IMR-90 (cell line): ENCODE measurements at regions not wholly inside any gene's neighbourhood (a gene's known extent, or its start where the extent isn't known, plus 50 kb on each side); places are given as distances from the start of the nearest gene placed in this dataset.

Source experiments
- ATAC-seq: fragments of 200-7000 bp; cut with Tn5 transposase; 2 replicates; pipeline ENCODE4 v1.9.1; 2020; ENCODE audit warnings: low read depth, mild to moderate bottlenecking, moderate library complexity
- BruUV-seq: library from RNA; stranded (reverse); fragments of 400-500 nt; replicated peaks from 2 replicates; lab custom pipeline; 2021; lab: Mats Ljungman, UMichigan
- CTCF ChIA-PET: fragments of 300-600 bp; formaldehyde crosslinking; extraction: SDS; loops from one replicate; lab custom pipeline; 2021; ENCODE audit warnings: antibody characterized with exemption; lab: Yijun Ruan, JAX
- POLR2A ChIA-PET: fragments of 300-600 bp; sonication (Branson Sonifier 250); formaldehyde crosslinking; loops from one replicate; lab custom pipeline; 2022; ENCODE audit warnings: antibody characterized with exemption; ENCODE audit not compliant: unreplicated experiment; lab: Charles Lee
- DNase-seq: peaks from one replicate; pipeline ENCODE4 v3.0.0; 2013
- H2AFZ ChIP-seq: replicated peaks from 2 replicates; pipeline ENCODE3; 2013; ENCODE audit warnings: low read length, mild to moderate bottlenecking; ENCODE audit not compliant: poor library complexity
- H2AK5ac ChIP-seq: 2 replicates; pipeline ENCODE4 v1.6.1; 2013; ENCODE audit warnings: low read depth, low read length, inconsistent platforms
- H2AK9ac ChIP-seq: replicated peaks from 2 replicates; pipeline ENCODE3; 2013; ENCODE audit warnings: mild to moderate bottlenecking, low read depth, low read length, moderate library complexity; ENCODE audit not compliant: poor library complexity
- H2BK120ac ChIP-seq: 2 replicates; pipeline ENCODE4 v1.6.1; 2013; ENCODE audit warnings: low read depth, low read length, inconsistent platforms
- H2BK15ac ChIP-seq: 3 replicates; pipeline ENCODE4 v1.6.1; 2013; ENCODE audit warnings: low read depth, low read length, inconsistent platforms
- H2BK20ac ChIP-seq: 2 replicates; pipeline ENCODE4 v1.6.1; 2013; ENCODE audit warnings: low read depth, mild to moderate bottlenecking, inconsistent platforms, low read length, moderate library complexity
- H2BK5ac ChIP-seq: 2 replicates; pipeline ENCODE4 v1.6.1; 2013; ENCODE audit warnings: mild to moderate bottlenecking, low read depth, low read length, inconsistent platforms; ENCODE audit not compliant: poor library complexity, severe bottlenecking
- H3K14ac ChIP-seq: replicated peaks from 2 replicates; pipeline ENCODE4 v1.6.1; 2013; ENCODE audit warnings: low read depth, low read length, inconsistent platforms
- H3K18ac ChIP-seq: 2 replicates; pipeline ENCODE4 v1.6.1; 2013; ENCODE audit warnings: low read depth, low read length, control low read depth
- H3K23ac ChIP-seq: 2 replicates; pipeline ENCODE4 v1.6.1; 2013; ENCODE audit warnings: low read depth, low read length, inconsistent platforms
- H3K27ac ChIP-seq: 2 replicates; pipeline ENCODE4 v1.5.1; 2013; ENCODE audit warnings: mild to moderate bottlenecking, control low read depth, low read length; ENCODE audit not compliant: insufficient read depth
- H3K27me3 ChIP-seq: 2 replicates; pipeline ENCODE4 v1.6.1; 2013; ENCODE audit warnings: low read length; ENCODE audit not compliant: control insufficient read depth, insufficient read depth
- H3K36me3 ChIP-seq: 2 replicates; pipeline ENCODE4 v1.6.1; 2013; ENCODE audit warnings: low read length, mixed read lengths; ENCODE audit not compliant: control insufficient read depth, insufficient read depth
- H3K4ac ChIP-seq: 2 replicates; pipeline ENCODE4 v1.6.1; 2013; ENCODE audit warnings: low read depth, low read length, inconsistent platforms
- H3K4me1 ChIP-seq: 2 replicates; pipeline ENCODE4 v1.6.1; 2013; ENCODE audit warnings: low read length, mixed read lengths; ENCODE audit not compliant: control insufficient read depth, insufficient read depth
- H3K4me2 ChIP-seq: 2 replicates; pipeline ENCODE4 v1.6.1; 2013; ENCODE audit warnings: low read depth, mild to moderate bottlenecking, control low read depth, low read length, moderate library complexity
- H3K4me3 ChIP-seq: 2 replicates; pipeline ENCODE4 v1.5.1; 2013; ENCODE audit warnings: low read depth, mild to moderate bottlenecking, control low read depth, low read length, moderate library complexity; ENCODE audit not compliant: insufficient read depth
- H3K56ac ChIP-seq: 2 replicates; pipeline ENCODE4 v1.6.1; 2013; ENCODE audit warnings: low read length, inconsistent platforms; ENCODE audit not compliant: insufficient read depth; ENCODE audit errors: extremely low read depth
- H3K79me1 ChIP-seq, 2 experiments: 2 replicates each; pipeline ENCODE4 v1.6.1; 2013; ENCODE audit warnings: low read length in 2 of 2, inconsistent platforms in 1 of 2, low read depth in 1 of 2
- H3K9ac ChIP-seq: 2 replicates; pipeline ENCODE4 v1.6.1; 2013; ENCODE audit warnings: low read depth, low read length, control low read depth
- H3K9me1 ChIP-seq: 2 replicates; pipeline ENCODE4 v1.6.1; 2013; ENCODE audit warnings: low read length, inconsistent platforms; ENCODE audit not compliant: insufficient read depth
- H3K9me3 ChIP-seq: 2 replicates; pipeline ENCODE4 v1.6.1; 2013; ENCODE audit warnings: low read length; ENCODE audit not compliant: control insufficient read depth, insufficient read depth
- H4K20me1 ChIP-seq: 2 replicates; pipeline ENCODE4 v1.6.1; 2013; ENCODE audit warnings: low read length, inconsistent platforms; ENCODE audit not compliant: insufficient read depth
- H4K5ac ChIP-seq: 2 replicates; pipeline ENCODE4 v1.6.1; 2013; ENCODE audit warnings: mild to moderate bottlenecking, low read depth, low read length, control low read depth
- H4K8ac ChIP-seq, 2 experiments: 2 replicates each; pipeline ENCODE4 v1.6.1; 2013; ENCODE audit warnings: low read depth in 2 of 2, low read length in 2 of 2, control low read depth in 1 of 2, inconsistent platforms in 1 of 2
- H4K91ac ChIP-seq: 2 replicates; pipeline ENCODE4 v1.6.1; 2013; ENCODE audit warnings: low read depth, low read length, inconsistent platforms; ENCODE audit not compliant: insufficient read depth
- BHLHE40 ChIP-seq: fragments of 150-350 bp; IDR thresholded peaks from 2 replicates; pipeline ENCODE4 v1.6.1; 2016; ENCODE audit warnings: mild to moderate bottlenecking, low read depth, low read length
- dilution Hi-C: fragments of 300-500 bp; cut with HindIII; formaldehyde crosslinking; loops from one replicate; pipeline ENCODE4 v1.14.3; 2018; ENCODE audit warnings: low sequenced_read_pairs; ENCODE audit not compliant: unreplicated experiment
- in situ Hi-C: fragments of 300-500 bp; cut with MboI; formaldehyde crosslinking; loops from 3 replicates; pipeline ENCODE4 v1.14.3; 2019; ENCODE audit warnings: low sequenced_read_pairs, inconsistent platforms, mixed read lengths
- intact Hi-C: fragments of 100-400 bp; cut with micrococcal nuclease; formaldehyde crosslinking; loops from 2 replicates; pipeline ENCODE4 v1.10.0; 2022

DNA sequence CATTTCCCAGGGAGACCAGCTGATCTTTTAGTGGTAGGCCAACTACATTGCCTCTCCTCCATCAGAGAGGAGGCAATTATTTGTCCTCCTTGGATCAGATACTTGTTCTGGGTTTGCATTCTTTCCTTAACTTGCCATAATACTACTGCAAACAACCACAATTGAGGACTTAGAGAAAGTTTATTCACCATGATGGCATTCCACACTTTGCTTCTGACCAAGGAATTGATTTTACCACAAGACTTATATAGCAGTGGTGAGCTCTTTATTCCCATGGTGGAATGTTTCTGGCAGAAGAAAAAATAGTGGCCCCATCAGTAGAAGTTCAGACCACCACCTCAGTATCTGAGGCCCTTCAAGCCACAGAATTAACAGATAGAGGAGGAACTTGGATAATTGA lies 123.9 kb upstream of the PPP3CA start:
- no peak overlapping the region for H3K56ac ChIP-seq
- H3K4me1 ChIP-seq: no peaks in the 10 kb centered on the region
- no peak overlapping the region for H3K27ac ChIP-seq
- H3K9ac ChIP-seq: no peak overlapping the region
- no peak overlapping the region for H2BK120ac ChIP-seq
- no peaks in the 10 kb centered on the region for H3K36me3 ChIP-seq
- ChIA-PET POLR2A (no interaction called here), CTCF (no interaction called here)
- no peak overlapping the region for H4K5ac ChIP-seq
- intact Hi-C loops (no loop called here), dilution Hi-C loops (no loop called here), in situ Hi-C loops (no loop called here)
- H4K8ac ChIP-seq: no peak overlapping the region
- H2BK5ac ChIP-seq: no peak overlapping the region
- DNase-seq (no peak), ATAC-seq (no peak)
- no peak overlapping the region for H2AK5ac ChIP-seq
- H3K27me3 ChIP-seq: no peaks in the 10 kb centered on the region; the same call in 1 of the 2 replicates
- H3K18ac ChIP-seq: no peak overlapping the region
- H2BK15ac ChIP-seq: no peak overlapping the region
- H2AK9ac ChIP-seq: no peak overlapping the region
- no peak overlapping the region for H3K4ac ChIP-seq
- H2BK20ac ChIP-seq: no peak overlapping the region
- H3K9me3 ChIP-seq: no peaks in the 10 kb centered on the region
- no peak overlapping the region for H3K23ac ChIP-seq
- no TSS peak for BruUV-seq
- no peak for TF ChIP-seq BHLHE40
- H2AFZ ChIP-seq: no peak overlapping the region
- H4K20me1 ChIP-seq: no peaks in the 10 kb centered on the region
- H4K91ac ChIP-seq: no peak overlapping the region
- H3K9me1 ChIP-seq: no peaks in the 10 kb centered on the region
- H3K14ac ChIP-seq: no peak overlapping the region
- no peak overlapping the region for H3K4me3 ChIP-seq
- no peaks in the 10 kb centered on the region for H3K79me1 ChIP-seq
- H3K4me2 ChIP-seq: no peak overlapping the region
